ENCODE measurements at regions not wholly inside any gene's neighbourhood (a gene's known extent, or its start where the extent isn't known, plus 50 kb on each side); places are given as distances from the start of the nearest gene placed in this dataset.

DNA sequence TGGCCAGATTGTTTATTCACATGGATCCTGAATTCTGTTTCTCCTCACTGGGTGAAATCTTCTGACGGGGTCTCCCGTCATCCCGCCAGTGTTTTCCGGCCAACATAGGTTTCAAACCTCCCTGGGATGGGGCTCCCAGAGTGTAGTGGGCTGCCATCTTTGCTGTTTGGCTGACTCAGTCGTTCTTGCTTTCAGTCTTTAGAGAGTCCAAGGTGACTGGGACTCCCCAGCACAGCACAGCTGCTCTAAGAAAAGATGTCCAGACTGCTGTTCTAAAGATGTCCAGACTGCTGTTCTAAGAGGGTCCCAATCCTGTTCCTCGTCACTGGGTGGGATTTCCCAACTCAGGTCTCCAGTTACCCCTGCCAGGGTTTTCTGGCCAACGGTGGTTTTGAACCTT is 801.9 kb upstream of the IGFBP3 start:
- intact Hi-C loops (cut with micrococcal nuclease), result no loop called here
- H3K36me3 Mint-ChIP-seq (ENCODE audit: insufficient read depth, unreplicated experiment), result no peaks in the 10 kb centered on the region
- TF ChIP-seq, protein P1, sequence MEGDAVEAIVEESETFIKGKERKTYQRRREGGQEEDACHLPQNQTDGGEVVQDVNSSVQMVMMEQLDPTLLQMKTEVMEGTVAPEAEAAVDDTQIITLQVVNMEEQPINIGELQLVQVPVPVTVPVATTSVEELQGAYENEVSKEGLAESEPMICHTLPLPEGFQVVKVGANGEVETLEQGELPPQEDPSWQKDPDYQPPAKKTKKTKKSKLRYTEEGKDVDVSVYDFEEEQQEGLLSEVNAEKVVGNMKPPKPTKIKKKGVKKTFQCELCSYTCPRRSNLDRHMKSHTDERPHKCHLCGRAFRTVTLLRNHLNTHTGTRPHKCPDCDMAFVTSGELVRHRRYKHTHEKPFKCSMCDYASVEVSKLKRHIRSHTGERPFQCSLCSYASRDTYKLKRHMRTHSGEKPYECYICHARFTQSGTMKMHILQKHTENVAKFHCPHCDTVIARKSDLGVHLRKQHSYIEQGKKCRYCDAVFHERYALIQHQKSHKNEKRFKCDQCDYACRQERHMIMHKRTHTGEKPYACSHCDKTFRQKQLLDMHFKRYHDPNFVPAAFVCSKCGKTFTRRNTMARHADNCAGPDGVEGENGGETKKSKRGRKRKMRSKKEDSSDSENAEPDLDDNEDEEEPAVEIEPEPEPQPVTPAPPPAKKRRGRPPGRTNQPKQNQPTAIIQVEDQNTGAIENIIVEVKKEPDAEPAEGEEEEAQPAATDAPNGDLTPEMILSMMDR (IDR thresholded peaks at IDR 0.05; ENCODE audit: unreplicated experiment), result no peak
- H3K9me3 Mint-ChIP-seq (ENCODE audit: unreplicated experiment), result peaks cover 22% of the 10 kb centered on the region
- peaks cover 15% of the 10 kb centered on the region for H3K4me1 Mint-ChIP-seq (ENCODE audit: insufficient read depth, unreplicated experiment)
- H3K27me3 Mint-ChIP-seq (ENCODE audit: insufficient read depth, unreplicated experiment), result no peaks in the 10 kb centered on the region
- ChIA-PET CTCF (interaction anchor here (1.4 kb wide), 1 partner anchor 14 kb away, joined by 3 read pairs; no protein-coding TSS in a partner anchor), POLR2A (interaction anchor here (0.8 kb wide), 1 partner anchor 479 kb away, joined by 4 read pairs; no protein-coding TSS in a partner anchor)
- H3K27ac Mint-ChIP-seq (ENCODE audit: low read depth, unreplicated experiment), result no peak overlapping the region
- BruUV-seq (replicated peaks), result no TSS peak
- DNase-seq (ENCODE audit: unreplicated experiment), result no peak
- no peak overlapping the region for H3K4me3 Mint-ChIP-seq (ENCODE audit: unreplicated experiment)

DNA sequence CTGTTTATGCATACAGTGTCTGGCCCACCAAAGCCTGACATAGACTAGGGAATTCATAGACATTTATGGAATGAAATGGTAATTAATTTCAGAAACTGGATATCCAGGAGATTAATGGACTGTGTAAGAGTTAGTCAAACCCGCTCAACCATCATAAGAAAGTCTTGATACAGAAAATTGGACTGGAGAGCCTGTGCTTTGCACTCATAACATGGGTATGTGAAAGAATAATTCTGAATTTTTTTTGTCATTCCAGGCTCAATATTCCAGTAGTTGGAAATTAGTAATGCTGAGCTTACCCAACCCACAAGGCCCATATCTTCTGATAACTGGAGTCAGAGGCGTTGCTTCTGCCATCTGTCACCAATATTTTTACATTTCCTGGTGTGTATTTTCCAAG is 799.7 kb upstream of the IGFBP3 start:
- Mint-ChIP-seq H3K4me1 (ENCODE audit: insufficient read depth, unreplicated experiment) (peaks cover 13% of the 10 kb centered on the region), H3K36me3 (ENCODE audit: insufficient read depth, unreplicated experiment) (no peaks in the 10 kb centered on the region), H3K27ac (ENCODE audit: low read depth, unreplicated experiment) (no peak overlapping the region), H3K9me3 (ENCODE audit: unreplicated experiment) (peaks cover 4% of the 10 kb centered on the region), H3K4me3 (ENCODE audit: unreplicated experiment) (no peak overlapping the region), H3K27me3 (ENCODE audit: insufficient read depth, unreplicated experiment) (no peaks in the 10 kb centered on the region)
- CTCF ChIA-PET, result no interaction called here
- TF ChIP-seq, protein P1 (IDR thresholded peaks at IDR 0.05; ENCODE audit: unreplicated experiment), result no peak
- POLR2A ChIA-PET, result no interaction called here
- BruUV-seq (replicated peaks), result no TSS peak
- no peak for DNase-seq (ENCODE audit: unreplicated experiment)
- intact Hi-C loops (cut with micrococcal nuclease), result no loop called here

DNA sequence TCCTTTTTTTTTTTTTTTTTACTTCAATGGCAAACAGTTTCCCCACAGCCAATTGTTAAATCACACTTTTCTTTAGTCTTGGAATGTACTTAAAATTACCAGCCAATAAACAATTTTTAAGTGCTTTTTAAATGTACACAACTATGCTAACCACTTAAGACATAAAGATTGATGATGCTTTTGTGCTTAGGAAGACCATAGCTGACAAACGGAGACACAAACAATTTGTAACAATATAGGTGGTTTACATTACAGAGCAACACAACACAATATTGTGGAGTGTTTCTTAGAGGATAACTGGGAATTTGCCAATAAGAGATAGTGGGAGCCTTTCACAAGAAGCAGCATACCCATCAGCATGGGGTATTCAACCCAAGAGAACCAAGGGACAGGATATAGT is 798.5 kb upstream of the IGFBP3 start:
- Mint-ChIP-seq H3K4me3 (ENCODE audit: unreplicated experiment) (no peak overlapping the region), H3K36me3 (ENCODE audit: insufficient read depth, unreplicated experiment) (no peaks in the 10 kb centered on the region), H3K27me3 (ENCODE audit: insufficient read depth, unreplicated experiment) (no peaks in the 10 kb centered on the region), H3K9me3 (ENCODE audit: unreplicated experiment) (no peaks in the 10 kb centered on the region), H3K4me1 (ENCODE audit: insufficient read depth, unreplicated experiment) (peaks cover 6% of the 10 kb centered on the region), H3K27ac (ENCODE audit: low read depth, unreplicated experiment) (no peak overlapping the region)
- POLR2A ChIA-PET, result no interaction called here
- no TSS peak for BruUV-seq (replicated peaks)
- TF ChIP-seq, protein P1 (IDR thresholded peaks at IDR 0.05; ENCODE audit: unreplicated experiment), result no peak
- intact Hi-C loops (cut with micrococcal nuclease), result no loop called here
- CTCF ChIA-PET, result interaction anchor here (0.6 kb wide), 1 partner anchor 519 kb away, joined by 3 read pairs; no protein-coding TSS in a partner anchor
- no peak for DNase-seq (ENCODE audit: unreplicated experiment)

DNA sequence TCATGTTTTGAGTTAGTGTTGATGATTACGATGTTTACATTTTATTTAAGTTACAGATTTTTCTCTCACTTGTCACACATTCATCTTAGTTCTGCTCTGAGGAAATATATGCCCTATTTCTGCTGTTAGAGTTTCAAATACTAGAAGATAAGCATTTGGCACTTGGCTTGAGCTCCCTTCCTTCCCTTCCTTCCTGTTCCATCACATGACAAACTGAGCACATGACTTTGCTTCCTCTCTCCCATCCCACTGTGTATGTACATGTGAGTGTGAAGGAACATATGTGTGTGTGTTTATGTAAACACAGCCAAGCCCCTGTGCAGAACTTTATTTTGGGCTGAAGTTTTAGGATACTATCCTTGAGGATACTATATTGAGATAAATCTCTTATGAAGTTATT is 795.9 kb upstream of the IGFBP3 start:
- Mint-ChIP-seq H3K27me3 (ENCODE audit: insufficient read depth, unreplicated experiment) (no peaks in the 10 kb centered on the region), H3K4me1 (ENCODE audit: insufficient read depth, unreplicated experiment) (peaks cover 6% of the 10 kb centered on the region), H3K9me3 (ENCODE audit: unreplicated experiment) (no peaks in the 10 kb centered on the region), H3K4me3 (ENCODE audit: unreplicated experiment) (no peak overlapping the region), H3K27ac (ENCODE audit: low read depth, unreplicated experiment) (no peak overlapping the region), H3K36me3 (ENCODE audit: insufficient read depth, unreplicated experiment) (no peaks in the 10 kb centered on the region)
- no TSS peak for BruUV-seq (replicated peaks)
- CTCF ChIA-PET, result interaction anchor here (0.6 kb wide), 2 partner anchors 8 to 28 kb away, joined by 3 read pairs; no protein-coding TSS in a partner anchor
- POLR2A ChIA-PET, result interaction anchor here (0.7 kb wide), 1 partner anchor 47 kb away, joined by 3 read pairs; no protein-coding TSS in a partner anchor
- TF ChIP-seq, protein P1 (IDR thresholded peaks at IDR 0.05; ENCODE audit: unreplicated experiment), result no peak
- no peak for DNase-seq (ENCODE audit: unreplicated experiment)
- intact Hi-C loops (cut with micrococcal nuclease), result no loop called here
